IPS DF 4.7 (cell line): ENCODE measurements at regions not wholly inside any gene's neighbourhood (a gene's known extent, or its start where the extent isn't known, plus 50 kb on each side); places are given as distances from the start of the nearest gene placed in this dataset.

Experiments
- DNase-seq: peaks from one replicate; pipeline ENCODE4 v3.0.0-alpha.2; 2013; ENCODE audit warnings: low spot score; ENCODE audit errors: extremely low read depth

GRCh38 chr2:239692919-239693318, 292.1 kb upstream of the HDAC4 start:
- DNase-seq = no peak

DNA sequence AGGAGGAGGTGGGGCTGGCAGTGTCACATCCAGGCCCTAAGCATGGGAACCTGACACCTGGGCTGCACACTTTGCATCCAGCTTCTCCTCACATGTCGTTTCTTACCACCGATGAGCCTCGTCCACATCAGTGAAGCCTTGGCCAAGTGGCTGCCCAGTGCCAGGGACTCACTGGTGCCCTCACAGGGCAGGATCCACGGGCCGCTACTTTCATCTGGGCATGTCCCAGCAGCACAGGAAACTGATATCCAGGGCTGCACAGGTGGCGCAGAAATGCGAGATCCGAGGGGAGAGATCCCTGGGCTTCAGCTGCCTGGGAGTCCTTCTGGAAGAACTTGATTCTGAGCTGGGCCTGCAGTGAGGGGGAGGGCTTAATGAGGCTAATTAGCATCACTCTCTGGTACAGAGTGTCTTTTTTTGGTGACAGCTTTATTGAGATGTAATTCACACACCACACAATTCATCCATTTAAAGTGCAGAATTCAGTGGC, 291.6 kb upstream of the HDAC4 start:
- no peak for DNase-seq

GRCh38 chr2:239691720-239692119, 290.9 kb upstream of the HDAC4 start:
- DNase-seq = no peak

- no peak for DNase-seq
Observed at GRCh38 chr2:239690651-239691631, 290.1 kb upstream of the HDAC4 start.

DNA sequence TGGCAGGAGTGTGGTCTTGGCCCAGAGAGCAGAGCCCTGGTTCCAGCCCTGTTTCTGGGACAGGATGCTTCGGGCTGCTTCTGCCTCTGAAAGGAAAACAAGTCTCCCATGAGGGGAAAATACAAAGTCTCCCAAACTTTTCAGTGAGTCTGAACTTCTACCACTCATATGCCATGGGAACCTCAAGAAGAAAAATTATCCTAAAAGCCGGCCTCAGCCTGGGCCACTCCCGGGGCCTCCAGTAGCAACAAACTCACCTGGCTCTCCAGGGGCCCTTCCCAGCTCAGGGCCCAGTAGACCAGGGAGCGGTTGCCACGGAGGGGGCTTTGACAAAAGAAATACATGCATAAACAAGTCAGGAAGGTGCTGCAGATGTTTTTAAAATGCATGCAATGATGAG, 289.2 kb upstream of the HDAC4 start:
- no peak for DNase-seq

DNA sequence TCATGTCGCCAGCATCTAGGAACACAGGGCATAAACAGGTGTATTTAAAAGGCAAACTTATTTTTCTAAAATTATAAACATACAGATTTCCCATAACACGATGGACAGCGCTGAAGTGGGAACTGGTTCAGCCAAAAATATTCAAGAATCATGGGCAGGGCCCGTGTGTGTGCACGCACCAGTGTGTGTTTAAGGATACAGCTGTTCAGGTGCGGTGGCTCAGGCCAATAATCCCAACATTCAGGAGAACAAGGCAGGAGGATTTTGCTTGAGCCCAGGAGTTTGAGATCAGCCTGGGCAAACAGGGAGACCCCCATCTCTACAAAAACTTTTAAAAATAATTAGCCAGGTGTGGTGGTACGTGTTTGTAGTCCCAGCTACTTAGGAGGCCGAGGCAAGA, 288.6 kb upstream of the HDAC4 start:
- DNase-seq = no peak

GRCh38 chr2:239688840-239689239, 288.0 kb upstream of the HDAC4 start:
- DNase-seq = no peak

GRCh38 chr2:239688122-239688681, 287.4 kb upstream of the HDAC4 start:
- DNase-seq = no peak

GRCh38 chr2:239687441-239687840, 286.6 kb upstream of the HDAC4 start:
- DNase-seq = no peak

- DNase-seq = no peak
Observed at GRCh38 chr2:239685965-239686364, 285.1 kb upstream of the HDAC4 start.

DNA sequence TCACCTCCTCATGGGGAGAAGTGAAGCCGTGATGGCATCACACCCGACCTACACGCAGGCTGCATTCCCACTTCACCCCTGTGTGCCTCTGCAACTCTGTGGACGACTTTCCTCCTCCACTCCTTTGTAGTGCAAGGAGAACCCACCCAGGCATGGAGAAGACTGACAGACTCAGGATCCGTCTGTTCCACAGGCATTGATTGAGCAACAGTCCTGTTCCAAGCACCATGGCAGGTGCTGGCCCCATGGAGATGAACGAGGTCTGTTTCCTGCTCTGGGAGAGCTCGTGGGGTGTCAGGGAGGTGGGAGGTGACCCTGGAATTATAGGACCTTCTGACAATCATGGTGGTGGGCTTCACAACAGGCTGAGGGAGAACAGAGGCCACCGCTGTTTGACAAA, 284.7 kb upstream of the HDAC4 start:
- no peak for DNase-seq

DNA sequence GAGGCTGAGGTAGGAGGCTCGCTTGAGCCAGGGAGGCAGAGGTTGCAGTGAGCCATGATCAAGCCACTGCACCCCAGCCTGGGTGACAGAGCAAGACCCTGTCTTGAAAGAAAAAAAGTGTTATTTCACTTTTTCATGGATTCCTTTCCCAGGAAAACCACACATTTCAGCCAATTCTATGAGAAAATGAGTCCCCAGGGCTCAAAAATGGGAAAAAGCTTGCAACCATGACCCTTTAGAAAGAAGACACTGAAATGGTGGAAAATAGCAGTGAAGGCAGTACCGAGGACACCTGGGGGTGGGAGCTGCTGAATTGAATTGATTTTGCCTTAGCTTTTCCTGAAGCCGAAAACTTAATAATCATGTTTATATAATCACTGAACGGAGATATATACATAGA, 284.2 kb upstream of the HDAC4 start:
- no peak for DNase-seq

GRCh38 chr2:239684271-239684810, 283.5 kb upstream of the HDAC4 start:
- DNase-seq = no peak

DNA sequence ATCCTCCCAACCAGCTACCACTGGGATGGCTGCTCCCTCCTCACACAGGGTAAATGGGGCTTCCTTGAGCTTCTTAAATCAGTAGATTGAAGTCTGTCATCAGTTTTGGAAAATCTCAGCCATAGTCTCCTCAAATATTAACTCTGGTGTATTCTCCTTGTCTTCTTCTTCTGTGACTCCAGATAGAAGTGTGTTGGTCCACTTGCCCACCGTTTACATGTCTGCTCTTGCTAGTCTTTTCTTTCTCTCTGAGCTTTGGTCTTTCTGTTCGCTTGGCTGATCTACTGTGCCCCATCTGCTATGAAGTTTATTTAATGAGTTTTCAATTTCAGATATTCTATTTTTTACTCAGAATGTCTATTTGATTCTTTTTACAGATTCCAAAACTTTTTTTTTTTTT, 281.7 kb upstream of the HDAC4 start:
- DNase-seq = no peak

GRCh38 chr2:239679755-239680154, 278.9 kb upstream of the HDAC4 start:
- DNase-seq = no peak

GRCh38 chr2:239678666-239679296, 278.0 kb upstream of the HDAC4 start:
- DNase-seq = no peak

DNA sequence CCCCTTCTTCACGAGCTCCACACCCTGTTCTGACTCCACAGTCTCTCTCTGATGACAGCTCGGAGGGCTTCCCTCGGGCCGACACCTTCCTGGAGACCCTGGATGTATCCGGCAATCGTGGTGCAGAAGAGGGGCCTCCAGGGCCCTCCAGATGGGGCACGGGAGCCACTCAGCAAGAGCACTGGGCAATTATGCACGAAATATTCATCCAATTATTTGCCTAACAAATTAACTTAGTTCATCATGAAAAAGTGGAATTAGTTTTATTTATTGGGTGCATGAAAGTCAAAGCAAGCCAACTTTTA, 277.3 kb upstream of the HDAC4 start:
- no peak for DNase-seq

GRCh38 chr2:239677453-239678185, 276.8 kb upstream of the HDAC4 start:
- no peak for DNase-seq

DNA sequence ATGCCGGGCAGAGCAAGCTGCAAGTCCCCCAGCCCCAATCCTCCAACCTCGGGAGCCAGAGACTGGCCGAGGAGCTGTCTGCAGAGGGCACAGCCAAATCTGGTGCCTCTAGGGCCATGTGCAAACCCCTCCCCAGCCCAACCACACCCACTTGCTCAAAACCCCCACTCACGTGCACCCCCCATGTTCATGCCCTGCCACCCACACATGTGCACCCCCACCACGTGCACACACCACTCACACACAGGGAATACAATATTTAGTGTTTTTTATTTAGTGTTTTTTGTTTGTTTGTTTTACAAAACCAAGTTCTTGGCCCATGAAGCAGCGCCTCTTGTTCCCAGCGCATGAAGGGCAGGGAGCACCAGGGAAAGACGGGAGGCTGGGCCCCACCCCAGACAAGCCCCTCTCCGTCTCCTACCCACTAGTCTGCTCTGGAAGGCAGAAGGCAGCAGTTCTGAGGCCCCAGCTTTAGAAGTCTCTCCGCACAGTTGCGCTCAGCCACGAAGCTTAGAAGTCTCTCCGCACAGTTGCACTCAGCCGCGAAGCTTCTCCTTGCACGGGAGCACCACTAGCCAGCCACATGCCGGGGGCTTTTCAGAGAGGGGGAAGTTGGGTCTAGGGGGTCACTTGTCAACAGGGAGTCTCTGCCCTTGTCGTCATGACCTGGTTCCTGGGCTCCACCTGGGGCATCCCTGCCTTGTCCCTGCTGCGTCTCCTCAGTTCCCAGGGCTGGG, 276.1 kb upstream of the HDAC4 start:
- no peak for DNase-seq

DNA sequence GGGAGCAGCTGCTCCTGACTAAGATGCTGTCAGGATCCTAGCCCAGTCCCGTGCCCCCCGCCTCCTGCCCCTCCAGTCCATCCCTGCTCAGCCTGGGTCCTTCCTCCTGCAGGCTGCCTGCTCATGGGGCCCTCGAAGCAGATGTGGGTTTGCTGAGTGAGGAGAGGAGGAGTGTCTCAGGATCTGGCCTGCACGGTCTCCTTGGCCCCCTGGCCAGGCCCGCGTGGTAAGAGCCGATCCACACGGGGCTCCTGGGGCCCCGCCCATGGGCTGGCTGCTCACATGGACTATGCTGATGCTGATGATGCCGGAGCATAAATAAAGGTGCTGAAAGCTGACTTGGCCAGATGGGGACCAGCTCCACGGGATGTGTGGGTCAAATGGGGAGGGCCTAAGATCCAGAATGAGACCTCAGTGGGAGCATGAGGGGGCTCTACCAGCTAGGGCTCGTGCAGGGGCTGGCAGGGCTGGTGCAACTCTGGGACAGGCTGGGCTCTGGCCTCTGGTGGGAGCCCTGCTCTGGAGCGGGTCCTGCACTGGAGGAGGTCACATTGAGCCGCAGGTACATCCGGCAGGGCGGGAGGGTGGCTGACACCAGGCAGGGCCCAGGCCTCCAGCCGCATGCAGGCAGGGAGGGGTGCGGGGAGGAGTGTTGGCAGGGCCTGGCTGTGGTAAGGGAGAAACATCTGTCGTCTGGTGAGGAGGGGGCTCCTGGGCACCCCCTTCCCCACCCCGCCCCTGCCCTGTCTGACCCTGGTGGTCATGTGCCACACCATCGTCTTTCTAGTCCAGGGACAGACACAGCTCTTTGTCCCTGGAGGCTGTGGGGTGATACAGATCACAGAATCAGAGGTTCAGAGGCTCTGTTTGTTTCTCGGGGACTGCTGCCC, 275.3 kb upstream of the HDAC4 start:
- no peak for DNase-seq
